Cardiac fibroblast (primary cell): ENCODE measurements at regions not wholly inside any gene's neighbourhood (a gene's known extent, or its start where the extent isn't known, plus 50 kb on each side); places are given as distances from the start of the nearest gene placed in this dataset.

Source experiments
- DNase-seq, 2 donors: peaks; one replicate each; pipeline versions ENCODE4 v3.0.0 to v3.0.0-alpha.2; 2010; ENCODE audit warnings: low read depth in 2 of 2
- H3K4me3 ChIP-seq, 2 donors: replicated peaks in 1 of 2; 1 replicate in 1 of 2; 2 replicates in 1 of 2; pipeline ENCODE4 v1.5.1; 2011; ENCODE audit warnings: low read depth in 2 of 2, low read length in 2 of 2, mild to moderate bottlenecking in 2 of 2, moderate library complexity in 1 of 2
- TF ChIP-seq, protein P1 (sequence below): IDR thresholded peaks from one replicate; pipeline ENCODE4 v1.5.1; 2011; ENCODE audit warnings: low read depth, mild to moderate bottlenecking, low read length, inconsistent platforms

DNA sequence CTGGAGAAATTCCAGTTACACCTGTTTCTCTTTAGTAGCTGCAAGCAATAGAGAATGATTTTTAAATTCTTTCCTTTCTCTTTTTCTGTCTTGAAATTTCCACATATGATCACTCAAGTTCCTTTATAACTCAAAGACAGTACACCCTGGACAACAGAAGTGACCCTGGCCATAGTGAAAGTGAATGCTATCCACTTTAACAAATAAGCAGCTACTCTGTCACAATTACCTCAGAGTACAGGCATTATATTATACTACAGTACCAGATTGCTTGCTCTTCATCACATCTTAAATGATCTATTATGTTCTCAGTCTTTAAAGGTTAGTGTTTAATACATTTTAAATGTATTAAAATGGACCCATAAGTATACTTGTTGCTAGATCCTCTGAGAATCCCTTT lies 136.2 kb downstream of the KLF12 start:
- TF ChIP-seq, protein P1, sequence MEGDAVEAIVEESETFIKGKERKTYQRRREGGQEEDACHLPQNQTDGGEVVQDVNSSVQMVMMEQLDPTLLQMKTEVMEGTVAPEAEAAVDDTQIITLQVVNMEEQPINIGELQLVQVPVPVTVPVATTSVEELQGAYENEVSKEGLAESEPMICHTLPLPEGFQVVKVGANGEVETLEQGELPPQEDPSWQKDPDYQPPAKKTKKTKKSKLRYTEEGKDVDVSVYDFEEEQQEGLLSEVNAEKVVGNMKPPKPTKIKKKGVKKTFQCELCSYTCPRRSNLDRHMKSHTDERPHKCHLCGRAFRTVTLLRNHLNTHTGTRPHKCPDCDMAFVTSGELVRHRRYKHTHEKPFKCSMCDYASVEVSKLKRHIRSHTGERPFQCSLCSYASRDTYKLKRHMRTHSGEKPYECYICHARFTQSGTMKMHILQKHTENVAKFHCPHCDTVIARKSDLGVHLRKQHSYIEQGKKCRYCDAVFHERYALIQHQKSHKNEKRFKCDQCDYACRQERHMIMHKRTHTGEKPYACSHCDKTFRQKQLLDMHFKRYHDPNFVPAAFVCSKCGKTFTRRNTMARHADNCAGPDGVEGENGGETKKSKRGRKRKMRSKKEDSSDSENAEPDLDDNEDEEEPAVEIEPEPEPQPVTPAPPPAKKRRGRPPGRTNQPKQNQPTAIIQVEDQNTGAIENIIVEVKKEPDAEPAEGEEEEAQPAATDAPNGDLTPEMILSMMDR = no peak
- no peak overlapping the region for H3K4me3 ChIP-seq
- no peak for DNase-seq

DNA sequence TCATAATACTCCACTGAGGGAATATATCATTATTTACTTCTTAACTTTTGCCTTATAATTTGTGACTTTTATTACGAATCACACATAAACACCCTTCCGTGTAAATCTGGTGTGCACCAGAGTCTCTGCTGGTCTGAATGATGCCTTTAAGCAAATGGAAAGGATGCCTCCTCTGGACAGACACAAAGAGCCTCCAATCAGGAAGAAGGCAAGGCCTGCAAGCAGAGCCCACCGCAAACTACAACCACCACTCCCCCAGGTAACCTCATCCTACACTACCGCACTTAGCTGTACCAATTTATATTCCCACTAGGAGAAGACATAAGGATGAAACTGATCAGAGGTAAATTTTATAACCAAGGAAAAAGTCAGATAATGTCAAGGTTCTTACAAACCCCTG lies 137.6 kb downstream of the KLF12 start:
- H3K4me3 ChIP-seq = no peak overlapping the region
- TF ChIP-seq, protein P1 = no peak
- no peak for DNase-seq

DNA sequence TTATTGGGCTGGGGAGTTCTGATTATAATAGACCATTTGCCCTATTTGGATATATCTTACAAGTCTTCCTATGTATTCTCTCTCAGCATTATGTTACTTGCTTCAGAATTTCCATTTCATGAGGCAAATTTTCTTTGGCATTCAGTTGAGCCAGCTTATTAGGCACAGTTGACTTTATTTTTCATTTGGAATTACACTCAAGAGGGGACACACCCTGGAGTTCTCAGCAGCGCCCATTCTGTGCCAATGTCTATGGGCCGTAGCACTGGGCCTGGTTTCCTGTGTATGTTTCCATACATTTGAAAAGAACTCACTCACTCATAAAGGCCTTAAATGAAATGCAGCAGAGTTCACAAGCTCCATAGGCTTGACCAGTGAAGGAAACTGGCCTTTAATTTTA lies 138.5 kb downstream of the KLF12 start:
- no peak for DNase-seq
- H3K4me3 ChIP-seq = no peak overlapping the region
- TF ChIP-seq, protein P1 = no peak

DNA sequence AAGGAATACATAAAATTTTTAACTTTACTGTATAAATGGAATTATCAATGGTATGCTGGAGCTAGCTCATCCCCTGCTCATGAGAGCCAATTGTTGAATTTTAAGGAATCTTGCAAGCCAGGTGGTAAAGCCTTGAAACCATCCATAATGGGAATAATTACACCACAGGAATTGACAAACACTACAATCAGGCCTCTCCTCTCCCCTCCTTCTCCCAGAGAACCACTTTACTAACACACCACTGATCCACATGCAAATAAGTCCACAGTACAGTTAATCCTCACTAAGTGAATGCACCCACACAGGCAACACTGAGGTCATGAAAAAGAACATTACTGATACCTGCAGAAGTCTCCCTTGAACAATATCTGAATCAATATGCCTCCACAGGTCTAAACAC lies 140.5 kb downstream of the KLF12 start:
- no peak overlapping the region for H3K4me3 ChIP-seq
- DNase-seq = no peak
- TF ChIP-seq, protein P1 = no peak

DNA sequence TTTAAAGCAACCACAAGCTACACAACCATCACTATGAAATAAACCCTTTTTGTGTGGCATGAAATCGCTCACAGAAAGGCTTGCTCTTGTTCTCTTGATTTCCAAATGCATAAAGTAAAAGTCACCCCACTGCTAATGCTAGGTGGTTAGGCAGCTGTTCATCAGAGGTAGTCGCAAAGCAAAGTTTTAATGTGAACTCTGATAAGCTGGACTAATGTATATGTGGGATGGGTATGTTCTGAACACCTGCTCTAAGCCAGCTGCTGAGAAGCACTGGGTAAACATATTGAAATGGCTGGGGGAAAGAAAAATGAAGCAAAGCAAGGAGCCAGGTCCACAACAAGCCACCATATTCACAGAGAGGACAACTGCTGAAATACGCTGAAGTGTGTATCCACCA lies 142.3 kb downstream of the KLF12 start:
- TF ChIP-seq, protein P1 = no peak
- no peak overlapping the region for H3K4me3 ChIP-seq
- DNase-seq = no peak

DNA sequence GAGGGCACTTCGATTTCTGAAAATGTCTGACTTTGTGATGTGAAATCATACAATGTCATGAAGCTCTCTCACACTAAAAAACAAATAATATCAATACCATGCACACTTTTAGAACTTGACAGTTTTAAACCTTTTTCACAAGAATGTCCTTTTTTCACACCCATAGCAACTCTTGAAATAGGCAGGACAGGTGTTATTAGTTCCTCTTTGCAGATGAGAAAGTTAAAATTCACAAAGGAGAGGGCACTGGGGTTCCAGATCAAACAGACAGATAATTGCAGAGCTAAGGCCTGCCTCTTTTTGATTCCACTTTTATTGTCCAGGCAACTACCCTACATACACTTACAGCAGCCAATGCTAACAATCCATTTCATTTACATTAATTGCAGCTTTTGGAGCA lies 142.8 kb downstream of the KLF12 start:
- TF ChIP-seq, protein P1 = no peak
- H3K4me3 ChIP-seq = no peak overlapping the region
- no peak for DNase-seq

DNA sequence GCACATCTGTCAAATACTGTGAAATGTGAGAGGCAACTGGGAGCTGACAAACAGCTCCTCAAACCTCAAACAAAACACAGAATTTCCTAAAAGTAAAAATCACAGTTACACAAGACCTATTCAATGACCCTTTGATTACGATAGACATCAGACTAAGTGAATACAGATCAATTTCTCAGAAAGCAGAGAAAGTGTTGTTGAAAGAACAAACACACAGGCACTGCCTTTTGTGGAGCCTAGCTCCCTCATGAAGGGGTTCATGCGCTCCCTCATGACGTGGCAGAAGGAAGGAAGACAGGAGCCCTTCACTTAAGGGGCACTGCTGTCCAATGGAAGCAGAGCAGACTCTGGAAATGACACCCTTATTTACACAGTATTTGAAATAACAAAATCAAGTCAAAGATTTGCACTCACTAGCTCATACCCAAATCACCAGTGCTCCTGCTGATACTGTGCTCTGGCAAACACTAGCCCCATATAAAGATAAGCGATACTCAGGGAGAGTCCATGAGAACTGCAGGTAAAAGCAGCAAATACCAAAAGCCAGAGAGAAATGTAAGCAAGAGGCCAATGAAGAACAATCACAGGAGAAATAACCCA lies 144.9 kb downstream of the KLF12 start:
- DNase-seq = no peak
- H3K4me3 ChIP-seq = no peak overlapping the region
- TF ChIP-seq, protein P1 = no peak
